Right ventricle myocardium inferior (tissue), 1 donor: ENCODE measurements at regions not wholly inside any gene's neighbourhood (a gene's known extent, or its start where the extent isn't known, plus 50 kb on each side); places are given as distances from the start of the nearest gene placed in this dataset.
"Not testable (repeated sequence)": the region's sequence is repeated elsewhere in the genome, so short reads cannot be mapped to it uniquely, and the experiment has no call there.

Source experiments
- ATAC-seq: fragments of 200-7000 bp; cut with Tn5 transposase; one replicate; pipeline ENCODE4 v1.9.1; 2020; ENCODE audit warnings: mild to moderate bottlenecking, moderate library complexity
- DNase-seq: peaks from one replicate; pipeline ENCODE4 v3.0.0; 2021; ENCODE audit errors: missing footprints
- intact Hi-C: fragments of 100-400 bp; cut with DNase I; formaldehyde crosslinking; loops from one replicate; pipeline ENCODE4 v1.11.0; 2022
- donor health status: DM: no; HTN: yes; CAD: no; lungs with severe emphysema.

- DNase-seq = no peak
- intact Hi-C loops = no loop called here
- no peak for ATAC-seq
Measured at GRCh38 chr21:18118566-18118965, 126.1 kb upstream of the CHODL start.

GRCh38 chr21:18117176-18117575 is 127.5 kb upstream of the CHODL start:
- ATAC-seq (no peak), DNase-seq (no peak)
- intact Hi-C loops = no loop called here

- intact Hi-C loops = no loop called here
- ATAC-seq (no peak), DNase-seq (no peak)
Measured at GRCh38 chr21:18114810-18115209, 129.8 kb upstream of the CHODL start.

GRCh38 chr21:18104802-18105201 is 139.8 kb upstream of the CHODL start:
- intact Hi-C loops = no loop called here
- DNase-seq (no peak), ATAC-seq (no peak)

GRCh38 chr21:18096413-18096812 is 148.2 kb upstream of the CHODL start:
- intact Hi-C loops, ATAC-seq, DNase-seq: not testable (repeated sequence)

- ATAC-seq = no peak
- DNase-seq = no peak
- intact Hi-C loops = no loop called here
Measured at GRCh38 chr21:18089786-18090185, 154.8 kb upstream of the CHODL start.

GRCh38 chr21:18070392-18070791 is 174.2 kb upstream of the CHODL start:
- no peak for ATAC-seq
- intact Hi-C loops = no loop called here
- DNase-seq = no peak

GRCh38 chr21:18069875-18070274 is 174.8 kb upstream of the CHODL start:
- intact Hi-C loops = no loop called here
- no peak for ATAC-seq

GRCh38 chr21:18060402-18060801 is 184.2 kb upstream of the CHODL start:
- ATAC-seq (no peak), DNase-seq (no peak)
- intact Hi-C loops = no loop called here

More at GRCh38 chr21:18069875-18070274, 174.8 kb upstream of the CHODL start:
- DNase-seq = no peak

GRCh38 chr21:18058731-18059398 is 185.8 kb upstream of the CHODL start:
- no peak for DNase-seq
- no peak for ATAC-seq
- intact Hi-C loops = no loop called here

GRCh38 chr21:18053151-18053550 is 191.5 kb upstream of the CHODL start:
- DNase-seq (no peak), ATAC-seq (no peak)
- intact Hi-C loops = no loop called here

- DNase-seq (no peak), ATAC-seq (no peak)
- intact Hi-C loops = no loop called here
Measured at GRCh38 chr21:18049461-18049860, 195.2 kb upstream of the CHODL start.

- DNase-seq (no peak), ATAC-seq (no peak)
- intact Hi-C loops = no loop called here
Measured at GRCh38 chr21:18041012-18041411, 203.6 kb upstream of the CHODL start.

GRCh38 chr21:18030248-18030647 is 211.1 kb upstream of the C21orf91 start:
- ATAC-seq (no peak), DNase-seq (peak; percentile 44)
- intact Hi-C loops = no loop called here

GRCh38 chr21:18026359-18026758 is 207.2 kb upstream of the C21orf91 start:
- ATAC-seq (no peak), DNase-seq (no peak)
- intact Hi-C loops = no loop called here

GRCh38 chr21:18023711-18024110 is 204.6 kb upstream of the C21orf91 start:
- ATAC-seq (no peak), DNase-seq (no peak)
- intact Hi-C loops = no loop called here

GRCh38 chr21:18023157-18023556 is 204.0 kb upstream of the C21orf91 start:
- ATAC-seq = no peak
- intact Hi-C loops = no loop called here
- DNase-seq = no peak

GRCh38 chr21:18007121-18007520 is 188.0 kb upstream of the C21orf91 start:
- DNase-seq = no peak
- ATAC-seq = no peak
- intact Hi-C loops = no loop called here

GRCh38 chr21:18006691-18007090 is 187.5 kb upstream of the C21orf91 start:
- intact Hi-C loops = no loop called here
- no peak for ATAC-seq
- DNase-seq = no peak

- intact Hi-C loops = no loop called here
- no peak for ATAC-seq
- DNase-seq = no peak
Measured at GRCh38 chr21:18002393-18002792, 183.2 kb upstream of the C21orf91 start.

GRCh38 chr21:18000981-18001686 is 182.0 kb upstream of the C21orf91 start:
- intact Hi-C loops = no loop called here
- ATAC-seq = peak; percentile 20
- DNase-seq = no peak
